ENCODE measurements at regions not wholly inside any gene's neighbourhood (a gene's known extent, or its start where the extent isn't known, plus 50 kb on each side); places are given as distances from the start of the nearest gene placed in this dataset.

GRCh38 chrX:122703762-122704161 lies 480.3 kb upstream of the GRIA3 start:
- Histone ChIP-seq H3K4me3 (ENCODE audit: low read depth, low read length) (no peak overlapping the region), H3K36me3 (ENCODE audit: control insufficient read depth, insufficient read depth, low read length) (no peaks in the 10 kb centered on the region), H3K27me3 (ENCODE audit: control insufficient read depth, insufficient read depth, low read length) (no peaks in the 10 kb centered on the region)
- no peak for DNase-seq (ENCODE audit: low read depth)
- ChIA-PET POLR2A (no interaction called here), CTCF (interaction anchor here (1.3 kb wide), 1 partner anchor 12 kb away, joined by 4 read pairs; no protein-coding TSS in a partner anchor)
- peak; percentile 63 for TF ChIP-seq CTCF (IDR thresholded peaks at IDR 0.05; ENCODE audit: insufficient read depth, low read depth, low read length)

- peak; percentile 32 for TF ChIP-seq CTCF (IDR thresholded peaks at IDR 0.05; ENCODE audit: insufficient read depth, low read depth, low read length)
- no peak overlapping the region for H3K4me3 ChIP-seq (ENCODE audit: low read depth, low read length)
- H3K36me3 ChIP-seq (ENCODE audit: control insufficient read depth, insufficient read depth, low read length) = no peaks in the 10 kb centered on the region
- POLR2A ChIA-PET = no interaction called here
- no peak for DNase-seq (ENCODE audit: low read depth)
- H3K27me3 ChIP-seq (ENCODE audit: control insufficient read depth, insufficient read depth, low read length) = no peaks in the 10 kb centered on the region
- CTCF ChIA-PET = interaction anchor here (0.6 kb wide), 1 partner anchor 412 kb away, joined by 3 read pairs; no protein-coding TSS in a partner anchor
Observed at GRCh38 chrX:122739770-122740169, 444.3 kb upstream of the GRIA3 start.

- CTCF ChIA-PET = interaction anchor here (1.0 kb wide), 1 partner anchor 14 kb away, joined by 3 read pairs; no protein-coding TSS in a partner anchor
- no peak for TF ChIP-seq CTCF (IDR thresholded peaks at IDR 0.05; ENCODE audit: insufficient read depth, low read depth, low read length)
- POLR2A ChIA-PET = no interaction called here
- Histone ChIP-seq H3K36me3 (ENCODE audit: control insufficient read depth, insufficient read depth, low read length) (no peaks in the 10 kb centered on the region), H3K4me3 (ENCODE audit: low read depth, low read length) (no peak overlapping the region), H3K27me3 (ENCODE audit: control insufficient read depth, insufficient read depth, low read length) (no peaks in the 10 kb centered on the region)
- no peak for DNase-seq (ENCODE audit: low read depth)
Observed at GRCh38 chrX:122770581-122770980, 413.5 kb upstream of the GRIA3 start.

GRCh38 chrX:122771933-122772332 lies 412.1 kb upstream of the GRIA3 start:
- no peak overlapping the region for H3K4me3 ChIP-seq (ENCODE audit: low read depth, low read length)
- no peaks in the 10 kb centered on the region for H3K27me3 ChIP-seq (ENCODE audit: control insufficient read depth, insufficient read depth, low read length)
- ChIA-PET CTCF (no interaction called here), POLR2A (no interaction called here)
- H3K36me3 ChIP-seq (ENCODE audit: control insufficient read depth, insufficient read depth, low read length) = no peaks in the 10 kb centered on the region
- DNase-seq (ENCODE audit: low read depth) = no peak
- TF ChIP-seq CTCF (IDR thresholded peaks at IDR 0.05; ENCODE audit: insufficient read depth, low read depth, low read length) = no peak

- Histone ChIP-seq H3K27me3 (ENCODE audit: control insufficient read depth, insufficient read depth, low read length) (no peaks in the 10 kb centered on the region), H3K4me3 (ENCODE audit: low read depth, low read length) (no peak overlapping the region), H3K36me3 (ENCODE audit: control insufficient read depth, insufficient read depth, low read length) (no peaks in the 10 kb centered on the region)
- no peak for TF ChIP-seq CTCF (IDR thresholded peaks at IDR 0.05; ENCODE audit: insufficient read depth, low read depth, low read length)
- DNase-seq (ENCODE audit: low read depth) = no peak
- ChIA-PET CTCF (no interaction called here), POLR2A (no interaction called here)
Observed at GRCh38 chrX:122777766-122778165, 406.3 kb upstream of the GRIA3 start.
